ENCODE measurements at regions not wholly inside any gene's neighbourhood (a gene's known extent, or its start where the extent isn't known, plus 50 kb on each side); places are given as distances from the start of the nearest gene placed in this dataset.

- TF ChIP-seq, protein P1, sequence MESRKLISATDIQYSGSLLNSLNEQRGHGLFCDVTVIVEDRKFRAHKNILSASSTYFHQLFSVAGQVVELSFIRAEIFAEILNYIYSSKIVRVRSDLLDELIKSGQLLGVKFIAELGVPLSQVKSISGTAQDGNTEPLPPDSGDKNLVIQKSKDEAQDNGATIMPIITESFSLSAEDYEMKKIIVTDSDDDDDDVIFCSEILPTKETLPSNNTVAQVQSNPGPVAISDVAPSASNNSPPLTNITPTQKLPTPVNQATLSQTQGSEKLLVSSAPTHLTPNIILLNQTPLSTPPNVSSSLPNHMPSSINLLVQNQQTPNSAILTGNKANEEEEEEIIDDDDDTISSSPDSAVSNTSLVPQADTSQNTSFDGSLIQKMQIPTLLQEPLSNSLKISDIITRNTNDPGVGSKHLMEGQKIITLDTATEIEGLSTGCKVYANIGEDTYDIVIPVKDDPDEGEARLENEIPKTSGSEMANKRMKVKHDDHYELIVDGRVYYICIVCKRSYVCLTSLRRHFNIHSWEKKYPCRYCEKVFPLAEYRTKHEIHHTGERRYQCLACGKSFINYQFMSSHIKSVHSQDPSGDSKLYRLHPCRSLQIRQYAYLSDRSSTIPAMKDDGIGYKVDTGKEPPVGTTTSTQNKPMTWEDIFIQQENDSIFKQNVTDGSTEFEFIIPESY (CRISPR knock-in tag; IDR thresholded peaks at IDR 0.05), result 0 out of 2 replicates have a peak, but pooled peaks have one; percentile 10
- TF ChIP-seq CBFB (CRISPR knock-in tag; IDR thresholded peaks at IDR 0.05), result no peak
- 0 out of 2 replicates have a peak, but pooled peaks have one; percentile 10 for TF ChIP-seq E2F5 (CRISPR knock-in tag; conservative IDR thresholded peaks at IDR 0.05)
- TF ChIP-seq MEIS2 (CRISPR knock-in tag; IDR thresholded peaks at IDR 0.05), result peak; percentile 93; the same call in 1 of the 2 replicates
- no peak for TF ChIP-seq ZNF770 (CRISPR knock-in tag; IDR thresholded peaks at IDR 0.05)
- 0 out of 2 replicates have a peak, but pooled peaks have one; percentile 89 for TF ChIP-seq TBP (CRISPR knock-in tag; IDR thresholded peaks at IDR 0.05)
- no peak for TF ChIP-seq SP2 (CRISPR knock-in tag; IDR thresholded peaks at IDR 0.05)
- TF ChIP-seq, protein P2, sequence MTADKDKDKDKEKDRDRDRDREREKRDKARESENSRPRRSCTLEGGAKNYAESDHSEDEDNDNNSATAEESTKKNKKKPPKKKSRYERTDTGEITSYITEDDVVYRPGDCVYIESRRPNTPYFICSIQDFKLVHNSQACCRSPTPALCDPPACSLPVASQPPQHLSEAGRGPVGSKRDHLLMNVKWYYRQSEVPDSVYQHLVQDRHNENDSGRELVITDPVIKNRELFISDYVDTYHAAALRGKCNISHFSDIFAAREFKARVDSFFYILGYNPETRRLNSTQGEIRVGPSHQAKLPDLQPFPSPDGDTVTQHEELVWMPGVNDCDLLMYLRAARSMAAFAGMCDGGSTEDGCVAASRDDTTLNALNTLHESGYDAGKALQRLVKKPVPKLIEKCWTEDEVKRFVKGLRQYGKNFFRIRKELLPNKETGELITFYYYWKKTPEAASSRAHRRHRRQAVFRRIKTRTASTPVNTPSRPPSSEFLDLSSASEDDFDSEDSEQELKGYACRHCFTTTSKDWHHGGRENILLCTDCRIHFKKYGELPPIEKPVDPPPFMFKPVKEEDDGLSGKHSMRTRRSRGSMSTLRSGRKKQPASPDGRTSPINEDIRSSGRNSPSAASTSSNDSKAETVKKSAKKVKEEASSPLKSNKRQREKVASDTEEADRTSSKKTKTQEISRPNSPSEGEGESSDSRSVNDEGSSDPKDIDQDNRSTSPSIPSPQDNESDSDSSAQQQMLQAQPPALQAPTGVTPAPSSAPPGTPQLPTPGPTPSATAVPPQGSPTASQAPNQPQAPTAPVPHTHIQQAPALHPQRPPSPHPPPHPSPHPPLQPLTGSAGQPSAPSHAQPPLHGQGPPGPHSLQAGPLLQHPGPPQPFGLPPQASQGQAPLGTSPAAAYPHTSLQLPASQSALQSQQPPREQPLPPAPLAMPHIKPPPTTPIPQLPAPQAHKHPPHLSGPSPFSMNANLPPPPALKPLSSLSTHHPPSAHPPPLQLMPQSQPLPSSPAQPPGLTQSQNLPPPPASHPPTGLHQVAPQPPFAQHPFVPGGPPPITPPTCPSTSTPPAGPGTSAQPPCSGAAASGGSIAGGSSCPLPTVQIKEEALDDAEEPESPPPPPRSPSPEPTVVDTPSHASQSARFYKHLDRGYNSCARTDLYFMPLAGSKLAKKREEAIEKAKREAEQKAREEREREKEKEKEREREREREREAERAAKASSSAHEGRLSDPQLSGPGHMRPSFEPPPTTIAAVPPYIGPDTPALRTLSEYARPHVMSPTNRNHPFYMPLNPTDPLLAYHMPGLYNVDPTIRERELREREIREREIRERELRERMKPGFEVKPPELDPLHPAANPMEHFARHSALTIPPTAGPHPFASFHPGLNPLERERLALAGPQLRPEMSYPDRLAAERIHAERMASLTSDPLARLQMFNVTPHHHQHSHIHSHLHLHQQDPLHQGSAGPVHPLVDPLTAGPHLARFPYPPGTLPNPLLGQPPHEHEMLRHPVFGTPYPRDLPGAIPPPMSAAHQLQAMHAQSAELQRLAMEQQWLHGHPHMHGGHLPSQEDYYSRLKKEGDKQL (CRISPR knock-in tag; IDR thresholded peaks at IDR 0.05; ENCODE audit: low read depth), result peak; percentile 66; the same call in 1 of the 2 replicates
- TF ChIP-seq EP300 (IDR thresholded peaks at IDR 0.05; ENCODE audit: low read depth in 2 of 2, low read length in 2 of 2), result peak; percentile 54 to 83; a peak in 3 of 4 replicates
- TF ChIP-seq EP300 (CRISPR knock-in tag; IDR thresholded peaks at IDR 0.05; ENCODE audit: borderline replicate concordance), result no peak
- TF ChIP-seq SP5 (CRISPR knock-in tag; IDR thresholded peaks at IDR 0.05; ENCODE audit: borderline replicate concordance, low read depth), result peak; percentile 99
- TF ChIP-seq, protein P3, sequence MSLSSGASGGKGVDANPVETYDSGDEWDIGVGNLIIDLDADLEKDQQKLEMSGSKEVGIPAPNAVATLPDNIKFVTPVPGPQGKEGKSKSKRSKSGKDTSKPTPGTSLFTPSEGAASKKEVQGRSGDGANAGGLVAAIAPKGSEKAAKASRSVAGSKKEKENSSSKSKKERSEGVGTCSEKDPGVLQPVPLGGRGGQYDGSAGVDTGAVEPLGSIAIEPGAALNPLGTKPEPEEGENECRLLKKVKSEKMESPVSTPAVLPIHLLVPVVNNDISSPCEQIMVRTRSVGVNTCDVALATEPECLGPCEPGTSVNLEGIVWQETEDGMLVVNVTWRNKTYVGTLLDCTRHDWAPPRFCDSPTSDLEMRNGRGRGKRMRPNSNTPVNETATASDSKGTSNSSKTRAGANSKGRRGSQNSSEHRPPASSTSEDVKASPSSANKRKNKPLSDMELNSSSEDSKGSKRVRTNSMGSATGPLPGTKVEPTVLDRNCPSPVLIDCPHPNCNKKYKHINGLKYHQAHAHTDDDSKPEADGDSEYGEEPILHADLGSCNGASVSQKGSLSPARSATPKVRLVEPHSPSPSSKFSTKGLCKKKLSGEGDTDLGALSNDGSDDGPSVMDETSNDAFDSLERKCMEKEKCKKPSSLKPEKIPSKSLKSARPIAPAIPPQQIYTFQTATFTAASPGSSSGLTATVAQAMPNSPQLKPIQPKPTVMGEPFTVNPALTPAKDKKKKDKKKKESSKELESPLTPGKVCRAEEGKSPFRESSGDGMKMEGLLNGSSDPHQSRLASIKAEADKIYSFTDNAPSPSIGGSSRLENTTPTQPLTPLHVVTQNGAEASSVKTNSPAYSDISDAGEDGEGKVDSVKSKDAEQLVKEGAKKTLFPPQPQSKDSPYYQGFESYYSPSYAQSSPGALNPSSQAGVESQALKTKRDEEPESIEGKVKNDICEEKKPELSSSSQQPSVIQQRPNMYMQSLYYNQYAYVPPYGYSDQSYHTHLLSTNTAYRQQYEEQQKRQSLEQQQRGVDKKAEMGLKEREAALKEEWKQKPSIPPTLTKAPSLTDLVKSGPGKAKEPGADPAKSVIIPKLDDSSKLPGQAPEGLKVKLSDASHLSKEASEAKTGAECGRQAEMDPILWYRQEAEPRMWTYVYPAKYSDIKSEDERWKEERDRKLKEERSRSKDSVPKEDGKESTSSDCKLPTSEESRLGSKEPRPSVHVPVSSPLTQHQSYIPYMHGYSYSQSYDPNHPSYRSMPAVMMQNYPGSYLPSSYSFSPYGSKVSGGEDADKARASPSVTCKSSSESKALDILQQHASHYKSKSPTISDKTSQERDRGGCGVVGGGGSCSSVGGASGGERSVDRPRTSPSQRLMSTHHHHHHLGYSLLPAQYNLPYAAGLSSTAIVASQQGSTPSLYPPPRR (CRISPR knock-in tag; IDR thresholded peaks at IDR 0.05; ENCODE audit: borderline replicate concordance), result peak; percentile 40; the same call in 1 of the 2 replicates
- 0 out of 2 replicates have a peak, but pooled peaks have one; percentile 16 for TF ChIP-seq RELA (CRISPR knock-in tag; IDR thresholded peaks at IDR 0.05)
- no peak for TF ChIP-seq ERF (CRISPR knock-in tag; IDR thresholded peaks at IDR 0.05)
These were observed 60.1 kb upstream of the GSE1 start (continued) for GRCh38 chr16:85552980-85553435.
